T47D (cell line): ENCODE measurements at regions not wholly inside any gene's neighbourhood (a gene's known extent, or its start where the extent isn't known, plus 50 kb on each side); places are given as distances from the start of the nearest gene placed in this dataset.
A peak's percentile ranks its signal among the peaks of the same experiment; 100 is the strongest.

Experiments used
- DNase-seq, 2 experiments: peaks; one replicate each; pipeline versions ENCODE4 v3.0.0 to v3.0.0-alpha.2; 2011 to 2012; ENCODE audit warnings: low read depth in 1 of 2, low spot score in 1 of 2
- JUND ChIP-seq: IDR thresholded peaks from 2 replicates; pipeline ENCODE4 v1.6.1; 2012; ENCODE audit warnings: low read depth
- in situ Hi-C: cut with HindIII; loops from 2 replicates; pipeline ENCODE4 v1.10.0; 2016; ENCODE audit warnings: low sequenced_read_pairs, low pct_unique_long_range_greater_than_20kb

DNA sequence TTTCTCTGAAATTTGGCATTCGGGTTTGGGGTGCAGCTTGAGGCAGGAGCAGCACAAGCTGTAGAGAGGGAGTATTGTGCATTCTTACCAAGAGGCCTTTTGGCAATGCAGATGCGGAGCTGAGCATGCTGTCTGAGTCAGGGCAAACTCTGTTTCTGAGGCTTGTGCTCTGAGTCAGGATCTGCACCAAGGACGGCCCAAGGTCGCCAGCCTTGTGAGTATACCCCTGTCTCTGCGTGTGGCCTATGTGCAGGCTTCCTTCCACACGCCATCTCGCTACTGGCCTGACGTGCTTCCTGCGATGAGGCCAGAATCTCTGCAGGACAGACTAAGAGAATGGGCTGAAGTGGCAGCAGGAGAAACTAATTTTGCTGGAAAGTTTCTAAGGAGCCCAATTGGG, 83.8 kb upstream of the ROPN1 start:
- in situ Hi-C loops = no loop called here
- no peak for DNase-seq

DNA sequence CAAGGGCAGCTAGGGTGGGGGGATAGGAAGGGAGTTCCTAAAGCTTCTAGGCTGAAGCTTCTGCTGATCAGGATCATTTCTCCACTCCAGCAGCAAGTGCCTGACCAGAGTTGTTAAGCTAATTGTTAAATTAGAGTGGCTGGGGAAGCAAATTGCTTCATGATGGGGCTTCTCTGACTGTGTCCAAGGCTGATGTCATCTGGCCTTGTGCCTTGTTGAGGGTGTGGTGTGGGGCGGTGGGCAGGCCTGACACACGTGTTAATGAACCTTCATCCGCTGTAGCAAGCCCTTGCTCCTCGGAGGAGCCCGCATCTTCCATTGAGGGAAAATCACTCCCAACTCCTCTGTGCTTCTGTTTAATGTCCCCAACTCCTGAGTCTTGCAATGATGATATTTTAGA, 84.3 kb upstream of the ROPN1 start:
- TF ChIP-seq JUND = no peak
- in situ Hi-C loops = no loop called here
- DNase-seq = no peak

More for the DNA sequence above, 83.8 kb upstream of the ROPN1 start:
- TF ChIP-seq JUND = no peak

DNA sequence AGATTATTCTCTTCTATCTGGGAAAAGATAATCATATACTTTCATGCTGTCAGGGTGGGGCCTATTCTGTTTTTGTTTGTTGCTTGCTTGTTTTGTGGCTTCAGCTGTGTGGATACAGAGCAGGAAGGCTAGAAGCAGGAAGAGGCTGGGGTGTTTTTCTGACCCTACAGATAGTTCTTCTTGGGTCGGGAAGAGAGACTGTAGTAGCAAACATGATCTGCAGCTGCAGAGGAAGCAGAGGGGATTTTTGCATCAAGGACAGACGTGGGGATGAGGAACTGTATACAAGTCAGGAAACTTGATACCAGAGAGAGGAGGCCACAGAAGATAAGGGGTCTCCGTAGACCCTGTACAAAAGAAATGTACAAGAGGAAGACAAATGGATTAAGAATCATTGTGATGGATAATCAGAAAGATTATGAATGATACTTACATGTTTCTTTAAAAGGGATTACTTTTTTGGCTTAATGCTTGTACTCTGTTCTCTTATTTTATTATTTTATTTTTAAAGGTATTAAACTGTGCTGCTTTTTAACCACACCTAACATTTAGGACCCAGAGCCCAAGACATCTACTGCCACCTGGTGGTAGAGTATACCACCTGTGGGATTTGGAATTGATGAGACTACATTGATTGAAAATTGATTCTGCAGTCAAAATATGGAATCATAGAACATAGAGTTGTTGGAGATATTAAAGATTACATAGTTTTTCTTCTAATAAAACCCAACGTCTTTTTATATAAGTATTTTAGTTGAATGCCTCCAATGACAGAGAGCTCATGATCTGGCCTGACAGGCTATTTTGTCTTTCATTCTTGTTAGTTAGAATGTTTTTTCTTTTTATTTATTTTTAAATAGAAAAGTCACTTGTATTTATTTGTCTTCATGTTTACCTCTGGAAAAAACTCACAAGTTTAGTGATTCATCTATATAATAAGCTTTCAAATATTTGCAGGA, 87.3 kb upstream of the ROPN1 start:
- in situ Hi-C loops = no loop called here
- TF ChIP-seq JUND = no peak

DNA sequence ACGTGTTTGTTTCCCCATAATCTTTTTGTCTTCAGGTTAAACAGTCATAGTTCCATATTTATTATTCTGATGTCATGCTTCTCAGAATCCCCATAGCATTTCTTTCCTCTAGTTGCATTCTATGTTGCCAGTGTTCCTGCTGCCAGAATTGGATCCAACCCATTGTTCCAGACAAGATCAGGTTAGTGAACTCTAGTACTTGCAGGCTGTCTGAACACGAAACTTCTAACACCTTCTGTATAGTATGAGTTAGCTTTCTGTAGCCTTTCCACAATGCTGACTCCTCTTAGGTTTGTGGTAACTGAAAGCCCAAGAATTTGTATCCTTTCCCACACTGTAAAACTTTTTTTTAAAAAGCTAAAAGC, 88.0 kb upstream of the ROPN1 start:
- TF ChIP-seq JUND = no peak
- in situ Hi-C loops = no loop called here
- DNase-seq = no peak

More for the DNA sequence above, 87.3 kb upstream of the ROPN1 start:
- peak; percentile 13 to 64 for DNase-seq

DNA sequence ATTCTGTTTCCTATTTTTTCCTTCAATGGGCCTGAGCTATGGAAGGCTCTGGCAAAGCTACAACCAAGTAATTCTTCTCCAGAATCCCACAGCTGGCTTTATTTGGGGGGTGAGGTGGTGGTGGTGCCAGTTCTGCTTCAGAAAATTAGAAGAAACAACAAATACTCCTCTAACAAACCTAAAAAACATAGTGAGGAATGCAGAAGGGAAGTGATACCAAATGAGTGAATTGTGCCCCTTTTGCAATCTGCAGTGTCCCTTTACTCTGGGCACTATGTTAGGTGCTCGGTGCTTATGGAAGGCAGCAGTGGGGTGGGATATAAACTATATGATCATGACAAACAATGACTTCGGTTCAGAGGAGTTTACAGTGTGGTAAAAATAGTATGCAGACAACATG, 90.4 kb upstream of the ROPN1 start:
- no peak for TF ChIP-seq JUND
- no peak for DNase-seq
- in situ Hi-C loops = no loop called here

DNA sequence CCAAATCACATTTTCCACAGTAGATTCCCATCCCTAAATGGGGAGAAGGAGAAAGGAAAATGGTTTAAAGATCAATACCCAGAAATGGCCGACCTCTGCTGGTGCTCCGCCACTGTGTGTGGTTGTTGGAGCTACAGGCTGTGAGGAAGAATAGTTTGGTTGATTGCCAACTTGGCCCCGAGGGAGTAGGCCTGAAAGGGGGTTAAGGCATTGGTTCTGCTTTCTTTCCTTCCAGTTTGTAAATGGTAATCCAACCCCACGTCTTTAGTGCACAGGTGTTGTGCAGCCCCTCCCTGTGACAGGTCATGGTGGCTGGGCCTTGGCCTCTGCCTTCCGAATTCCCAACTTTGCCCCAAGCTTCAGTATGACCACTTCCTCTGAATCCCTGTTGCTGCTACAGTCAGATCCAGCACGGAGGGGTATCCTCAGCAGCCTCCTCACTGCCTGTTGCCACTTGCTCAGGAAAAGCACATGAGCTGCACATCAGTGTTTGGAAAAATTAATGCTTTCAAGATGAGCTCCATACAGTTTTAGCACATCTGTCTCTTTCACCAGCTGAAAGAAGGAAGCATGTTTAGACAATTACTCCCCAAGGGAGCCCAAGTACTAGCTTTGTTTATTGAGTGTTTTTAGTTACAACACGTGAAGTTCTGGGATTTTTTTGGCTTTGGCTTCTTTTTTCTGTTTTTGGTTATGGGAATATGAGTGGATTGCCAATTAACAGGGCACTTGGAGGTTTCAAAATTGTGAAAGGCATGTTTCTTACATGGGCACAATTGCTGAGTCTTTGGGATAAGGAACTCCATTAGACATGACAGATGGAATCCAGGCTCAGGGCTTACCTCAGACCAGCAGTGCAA, 92.3 kb upstream of the ROPN1 start:
- in situ Hi-C loops = no loop called here
- TF ChIP-seq JUND = no peak
- no peak for DNase-seq

DNA sequence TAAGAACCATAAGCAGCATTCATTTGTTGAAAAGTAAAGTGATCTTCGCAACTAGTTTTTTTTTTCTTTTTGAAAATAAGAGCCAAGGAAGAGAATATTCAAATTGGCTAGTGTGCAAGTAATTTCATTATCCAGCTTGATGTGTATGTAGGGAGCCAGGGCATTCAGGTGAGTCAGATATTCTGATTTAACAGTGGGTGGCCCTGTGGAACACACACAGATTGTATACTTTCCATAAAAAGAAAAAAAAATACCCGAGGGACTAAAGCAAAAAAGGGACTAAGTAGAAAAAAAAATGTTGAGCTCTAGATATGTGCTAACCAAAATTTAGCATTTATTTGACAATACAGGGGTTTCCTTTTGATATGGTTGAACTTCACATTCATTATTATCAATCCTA, 96.9 kb upstream of the ROPN1 start:
- no peak for TF ChIP-seq JUND

DNA sequence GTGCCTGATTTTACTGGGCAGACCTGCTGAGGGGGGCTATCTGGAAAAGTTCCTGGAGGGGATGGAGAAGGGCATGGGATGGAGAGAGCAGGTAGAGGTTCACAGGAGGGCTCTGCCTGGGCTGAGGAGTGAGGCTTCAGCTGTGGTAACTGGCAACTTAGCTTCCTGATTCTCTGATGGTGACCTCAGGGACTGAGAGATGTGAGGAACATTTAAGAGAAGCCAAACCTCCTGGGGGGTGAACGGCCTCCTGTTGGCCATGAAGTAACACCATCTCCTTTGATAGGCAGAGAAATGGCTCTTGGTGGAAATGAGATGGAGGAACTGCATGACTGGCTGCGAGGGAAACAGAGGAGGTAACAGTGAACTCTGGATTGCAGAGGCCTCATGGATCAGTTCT, 97.3 kb upstream of the ROPN1 start:
- no peak for DNase-seq
- TF ChIP-seq JUND = no peak
- in situ Hi-C loops = no loop called here

More for the DNA sequence above, 96.9 kb upstream of the ROPN1 start:
- in situ Hi-C loops = no loop called here
- no peak for DNase-seq

DNA sequence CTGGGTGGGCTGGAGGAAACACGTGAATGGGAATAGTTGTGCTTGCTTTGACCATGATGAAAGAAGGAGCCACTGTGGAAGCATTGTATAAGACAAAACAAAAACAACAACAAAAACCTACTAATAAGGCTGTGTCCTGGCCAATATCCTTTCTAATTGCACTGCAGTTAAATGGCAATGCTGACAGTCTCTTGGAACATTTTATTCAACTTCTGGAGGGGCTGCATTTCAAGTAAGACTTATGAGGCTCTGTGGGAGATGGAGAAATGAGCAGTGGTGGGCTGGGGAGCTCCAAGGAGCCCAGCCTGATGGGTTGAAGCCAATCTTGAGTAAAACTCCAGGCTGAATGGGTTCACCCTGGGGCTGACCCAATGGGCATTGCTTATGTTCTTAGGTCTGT, 99.8 kb upstream of the ROPN1 start:
- in situ Hi-C loops = no loop called here
- no peak for DNase-seq
- no peak for TF ChIP-seq JUND

DNA sequence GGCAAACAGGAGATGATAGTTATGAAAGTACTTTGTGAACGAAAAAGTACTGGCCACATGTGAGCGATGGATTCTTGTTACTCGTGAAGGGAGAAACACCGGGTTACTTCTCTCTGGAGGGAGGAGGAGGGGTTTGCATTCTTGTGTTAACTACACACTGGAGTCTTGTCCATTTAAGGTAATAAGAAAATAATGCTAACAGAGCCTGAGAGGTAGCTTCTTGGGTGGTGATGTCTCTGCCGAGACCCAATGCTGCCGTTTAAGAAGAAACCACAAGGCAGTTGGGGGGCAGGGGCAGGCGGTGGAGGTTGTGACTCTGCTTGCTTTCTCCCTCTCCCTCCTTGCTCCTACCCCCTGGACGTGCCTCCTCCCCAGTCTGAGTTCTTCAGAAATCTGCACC, 100.9 kb upstream of the ROPN1 start:
- no peak for DNase-seq
- TF ChIP-seq JUND = no peak
- in situ Hi-C loops = no loop called here

DNA sequence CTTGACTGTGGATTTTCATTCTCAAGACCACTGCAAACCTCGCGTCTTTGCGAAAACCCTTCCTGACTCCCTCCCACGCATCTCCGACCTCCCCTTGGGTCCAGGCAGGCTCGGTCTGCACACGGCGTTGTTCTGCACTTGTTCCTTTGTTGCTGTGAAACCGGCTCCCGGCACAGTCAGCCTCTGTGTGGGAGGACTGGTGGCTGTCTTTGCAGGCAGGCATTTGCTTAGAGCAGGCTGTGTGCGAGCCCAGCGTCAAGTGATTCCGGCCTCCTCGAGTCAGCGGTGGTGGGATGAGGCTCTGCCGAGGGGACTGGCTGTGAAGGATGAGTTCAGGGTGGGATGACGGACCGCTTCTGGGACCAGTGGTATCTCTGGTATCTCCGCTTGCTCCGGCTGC, 102.6 kb upstream of the ROPN1 start:
- no peak for DNase-seq
- in situ Hi-C loops = no loop called here
- TF ChIP-seq JUND = no peak

DNA sequence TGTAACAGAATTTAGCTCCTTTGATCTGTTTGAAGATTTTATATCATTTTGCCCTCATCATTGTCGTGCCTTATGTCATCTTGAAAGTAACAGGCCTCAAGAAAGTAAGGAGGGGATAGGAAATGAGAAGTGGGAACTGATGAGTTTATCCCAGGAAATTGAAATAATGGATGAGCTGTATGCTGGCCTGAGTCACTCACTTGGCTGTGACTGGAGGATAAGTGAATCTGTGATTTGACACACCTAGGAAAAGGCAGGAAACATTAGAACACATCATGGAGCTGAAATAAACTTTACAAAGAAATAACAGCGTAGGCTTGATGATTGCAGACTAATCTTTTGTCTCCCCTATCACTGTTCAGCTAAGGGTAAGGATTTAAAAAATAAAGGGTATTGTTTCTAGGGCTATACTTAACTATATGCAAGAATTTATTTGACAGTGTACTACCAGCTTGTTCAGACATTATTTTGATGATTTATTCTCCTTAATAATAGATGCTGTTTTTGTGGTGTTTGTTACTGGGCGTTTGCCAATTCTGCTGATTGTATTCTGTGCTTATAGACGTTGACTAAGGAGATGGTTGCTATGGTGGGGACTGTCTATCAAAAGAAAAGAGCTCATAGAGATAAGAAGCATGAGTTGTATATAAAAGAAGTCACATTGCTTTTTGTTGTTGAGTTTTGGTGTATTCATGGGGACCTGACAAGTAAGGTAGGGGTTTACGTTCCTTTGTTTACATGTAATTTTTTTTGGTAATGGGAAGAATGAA, 105.6 kb upstream of the ROPN1 start:
- in situ Hi-C loops = no loop called here
- no peak for TF ChIP-seq JUND
- no peak for DNase-seq
